ENCODE measurements at regions not wholly inside any gene's neighbourhood (a gene's known extent, or its start where the extent isn't known, plus 50 kb on each side); places are given as distances from the start of the nearest gene placed in this dataset.
"Not testable (repeated sequence)": the region's sequence is repeated elsewhere in the genome, so short reads cannot be mapped to it uniquely, and the experiment has no call there.

DNA sequence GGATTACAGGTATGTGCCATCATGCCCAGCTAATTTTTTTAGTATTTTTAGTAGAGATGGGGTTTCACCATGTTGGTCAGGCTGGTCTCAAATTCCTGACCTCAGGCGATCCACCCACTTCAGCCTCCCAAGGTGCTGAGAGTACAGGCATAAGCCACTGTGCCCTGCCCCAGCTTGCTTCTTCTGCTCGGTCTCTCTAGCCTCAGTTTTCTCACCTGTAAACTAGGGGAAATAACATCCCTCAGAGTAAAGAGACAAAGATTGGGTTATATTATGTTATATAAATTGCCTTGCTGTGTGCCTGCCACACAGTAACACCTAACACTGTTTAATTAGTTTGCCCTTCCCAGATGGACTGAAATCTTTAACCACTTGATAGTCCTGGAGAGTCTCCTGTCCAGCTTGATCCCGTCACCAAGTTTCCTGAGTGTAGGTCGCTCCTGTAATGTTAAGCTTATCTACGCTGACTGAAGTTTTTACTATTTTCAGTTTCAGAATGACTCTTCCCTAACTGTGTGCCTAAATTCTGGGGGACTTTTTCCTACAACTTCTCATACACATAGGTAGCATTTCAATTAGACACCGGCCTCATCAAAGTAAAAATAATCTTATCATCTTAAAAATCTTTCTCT is 412.7 kb upstream of the TENM3 start:
- DNase-seq = no peak

DNA sequence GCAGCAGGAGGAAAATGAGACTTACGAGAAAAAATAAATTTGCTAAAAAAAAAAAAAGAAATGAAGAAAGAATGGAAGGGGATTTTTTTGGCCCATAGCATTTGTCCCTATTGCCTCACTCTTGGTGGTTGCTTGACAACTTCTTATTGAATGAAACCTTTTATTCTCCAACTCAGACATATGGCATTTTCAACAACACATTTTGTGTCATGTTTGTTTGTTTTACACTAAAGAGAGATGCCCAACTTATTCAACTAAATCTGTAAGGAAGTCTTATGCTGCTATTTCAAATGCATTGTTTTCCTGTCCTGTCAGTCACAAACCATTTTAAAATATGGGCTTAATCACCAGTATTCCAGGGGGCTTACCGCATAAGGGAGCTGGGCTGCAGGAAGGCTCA is 409.1 kb upstream of the TENM3 start:
- no peak for DNase-seq

DNA sequence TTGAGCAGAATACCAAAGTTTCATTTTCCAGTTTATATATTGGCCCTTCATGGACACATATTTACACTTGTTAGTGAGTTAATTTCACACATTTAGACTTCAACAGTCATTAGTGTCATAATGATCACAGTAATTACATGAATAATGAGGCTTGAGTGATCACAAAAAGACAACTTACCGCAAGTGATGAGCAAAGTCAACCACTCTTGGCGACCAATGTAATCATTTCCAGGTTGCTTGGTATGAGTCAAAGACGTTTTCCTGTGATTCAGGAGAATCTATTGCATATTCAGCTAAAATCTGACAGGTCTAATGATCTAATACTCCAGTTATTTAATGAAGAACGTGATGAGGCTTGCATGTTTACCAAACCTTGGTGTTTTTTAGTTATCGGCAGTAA is 407.9 kb upstream of the TENM3 start:
- no peak for DNase-seq

DNA sequence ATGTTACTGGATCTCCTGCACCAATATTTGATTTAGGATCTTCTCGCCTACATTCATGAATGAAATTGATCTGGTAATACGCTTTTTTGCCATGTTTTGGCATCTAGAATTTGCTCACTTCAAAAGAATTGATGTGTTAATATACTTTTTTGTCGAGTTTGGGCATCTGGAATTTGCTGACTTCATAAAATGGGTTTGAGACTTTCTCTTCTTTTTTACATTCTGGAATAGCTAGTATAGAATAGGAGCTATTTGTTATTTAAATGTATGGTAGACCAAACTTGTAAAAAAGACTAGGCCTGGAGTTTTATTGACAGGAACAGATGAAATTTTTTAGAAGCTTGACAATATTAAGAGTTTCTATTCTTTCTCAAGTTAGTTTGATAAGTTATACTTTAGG is 404.9 kb upstream of the TENM3 start:
- DNase-seq = no peak

DNA sequence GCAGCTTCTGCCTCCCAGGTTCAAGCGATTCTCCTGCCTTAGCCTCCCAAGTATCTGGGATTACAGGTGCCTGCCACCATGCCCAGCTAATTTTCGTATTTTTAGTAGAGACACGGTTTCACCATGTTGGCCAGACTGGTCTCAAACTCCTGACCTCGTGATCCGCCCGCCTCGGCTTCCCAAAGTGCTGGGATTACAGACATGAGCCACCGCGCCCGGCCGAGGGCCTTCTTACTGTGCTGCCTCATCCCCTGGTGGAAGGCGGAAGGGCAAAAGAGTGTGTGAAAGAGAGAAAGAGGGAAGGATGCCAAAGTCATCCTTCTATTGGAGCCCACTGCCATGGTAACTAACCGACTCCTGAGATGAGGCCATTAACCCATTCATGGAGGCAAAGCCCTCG is 399.4 kb upstream of the TENM3 start:
- not testable (repeated sequence) for DNase-seq

DNA sequence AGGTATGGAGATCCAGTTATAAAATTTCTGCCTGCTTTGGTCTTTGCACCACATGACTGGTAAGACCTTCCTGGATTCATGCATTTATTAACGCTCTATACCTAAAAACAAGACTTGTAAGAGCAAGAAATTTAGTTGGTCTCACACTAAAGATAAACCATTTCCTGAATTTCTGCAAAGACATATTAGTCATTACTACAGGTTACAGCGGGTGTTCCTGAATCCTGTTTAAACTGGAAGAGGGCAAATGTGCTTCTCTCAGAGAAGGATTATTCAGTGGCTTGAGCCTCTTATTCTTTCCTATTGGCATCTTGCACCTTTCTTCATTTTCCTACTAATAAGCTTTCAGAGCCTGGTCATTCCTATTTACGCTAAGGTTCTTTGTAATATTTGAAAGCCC is 397.6 kb upstream of the TENM3 start:
- no peak for DNase-seq

DNA sequence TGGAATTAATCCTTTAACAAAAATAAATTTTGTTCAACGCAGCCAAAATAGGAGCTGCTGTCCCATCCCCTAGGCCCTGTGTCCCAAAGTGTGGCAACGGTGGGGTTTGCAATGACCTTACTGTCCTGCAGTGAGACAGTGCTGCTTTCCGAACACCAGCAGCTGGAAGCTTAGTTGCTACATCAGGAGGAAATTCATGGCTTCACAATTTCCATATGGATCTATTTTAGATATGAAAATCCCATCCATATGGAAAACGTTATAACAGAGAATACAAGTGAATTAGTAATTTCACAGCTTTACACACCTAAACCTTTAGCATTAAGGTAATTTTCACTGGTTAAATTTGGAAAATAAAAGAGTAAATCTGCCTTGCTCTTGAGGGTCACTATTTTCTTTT is 396.3 kb upstream of the TENM3 start:
- no peak for DNase-seq

DNA sequence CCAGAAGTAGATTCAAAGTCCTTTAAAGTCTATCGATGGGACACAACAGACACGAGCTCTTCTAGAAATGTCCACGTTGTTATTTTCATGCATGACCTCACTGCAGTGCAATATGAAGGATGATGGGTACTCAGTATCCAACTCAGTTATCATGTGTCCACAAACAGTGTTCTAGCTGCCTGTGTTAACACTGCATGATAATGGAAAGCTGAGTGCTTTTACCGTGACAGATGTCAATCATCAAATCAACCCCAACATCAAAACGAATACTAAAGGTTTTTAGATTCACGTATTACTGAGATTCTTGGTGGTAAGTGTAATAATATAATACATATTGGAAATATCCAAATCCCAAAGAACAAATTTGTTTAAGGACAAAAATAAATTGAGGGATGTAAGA is 394.8 kb upstream of the TENM3 start:
- no peak for DNase-seq

DNA sequence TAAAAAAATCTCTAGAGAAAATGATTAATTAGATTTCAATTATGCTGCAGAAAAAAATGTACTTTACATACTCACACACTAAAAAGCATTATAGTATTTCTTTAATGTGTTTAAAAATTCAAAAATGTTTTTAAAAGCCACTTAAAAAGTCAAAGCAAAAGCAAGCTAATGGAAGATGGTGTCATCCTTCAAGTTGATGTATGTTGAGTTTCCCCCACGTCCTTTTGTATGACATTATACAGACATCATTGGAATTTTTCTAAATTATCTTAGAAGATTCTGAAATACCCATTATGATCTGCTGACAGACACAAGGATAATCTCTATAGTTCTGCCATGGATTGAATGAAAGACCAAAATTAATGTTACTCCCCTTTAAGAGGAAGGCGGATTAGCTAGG is 393.7 kb upstream of the TENM3 start:
- DNase-seq = no peak

DNA sequence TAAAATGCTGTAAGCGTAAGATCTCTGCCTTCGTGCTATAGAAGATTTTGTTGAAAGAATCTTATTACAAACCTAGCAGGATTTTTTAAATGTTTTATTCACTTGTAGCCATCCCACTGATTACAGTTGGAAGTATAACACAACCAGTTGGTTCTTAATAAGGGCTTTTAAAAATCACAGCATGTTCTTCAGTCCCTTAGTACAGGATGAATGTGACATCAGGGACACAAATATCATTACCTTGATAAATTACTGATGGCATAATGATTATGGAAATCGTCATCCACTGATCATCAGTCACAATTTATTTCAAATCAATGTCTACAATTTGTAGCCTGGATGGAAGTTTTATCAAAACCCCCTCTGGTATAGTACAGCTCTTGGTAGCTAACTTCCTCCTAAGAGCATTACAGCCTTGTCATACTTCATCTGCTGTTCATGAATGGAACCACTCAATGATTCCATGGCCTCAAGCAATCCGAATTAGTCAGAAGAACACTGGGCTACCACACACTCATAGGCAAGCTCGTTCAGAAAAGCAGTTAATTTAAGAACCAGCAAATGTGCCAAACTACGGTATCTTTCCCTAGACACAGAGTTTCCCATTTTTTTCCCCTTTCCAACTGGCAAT is 389.2 kb upstream of the TENM3 start:
- DNase-seq = no peak

DNA sequence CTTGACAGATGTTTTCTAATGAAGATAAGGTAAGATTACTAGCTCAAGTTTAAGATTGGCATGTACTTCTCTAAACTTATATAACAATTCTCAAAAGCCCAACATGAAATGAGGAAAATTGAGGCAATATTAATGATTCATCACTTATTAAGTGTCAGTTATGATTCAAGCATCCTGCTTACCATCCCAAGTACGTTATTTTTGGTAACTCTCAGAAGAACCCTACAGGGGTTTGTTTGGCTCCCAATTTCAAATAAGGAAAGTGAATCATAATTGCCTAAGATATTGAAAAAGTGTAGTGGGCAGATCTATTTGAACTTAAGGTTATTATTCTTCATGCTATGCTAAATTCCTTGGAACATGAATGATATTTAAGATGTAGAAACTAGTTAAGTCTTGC is 387.9 kb upstream of the TENM3 start:
- no peak for DNase-seq

DNA sequence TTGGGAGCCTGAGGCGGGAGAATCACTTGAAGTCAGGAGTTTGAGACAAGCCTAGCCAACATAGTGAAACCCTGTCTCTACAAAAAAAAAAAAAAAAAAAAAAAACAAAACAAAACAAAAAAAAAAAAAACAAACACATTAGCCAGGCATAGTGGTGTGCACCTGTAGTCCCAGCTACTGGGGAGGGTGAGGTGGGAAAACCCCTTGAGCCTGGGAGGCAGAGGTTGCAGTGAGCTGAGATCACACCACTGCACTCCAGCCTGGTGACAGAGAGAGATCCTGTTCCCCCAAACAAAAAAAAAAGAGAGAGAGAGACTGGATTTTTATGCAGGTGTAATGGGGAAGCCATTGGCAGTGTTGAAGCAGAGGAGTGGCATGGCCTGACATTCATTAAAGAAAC is 385.7 kb upstream of the TENM3 start:
- DNase-seq = not testable (repeated sequence)

DNA sequence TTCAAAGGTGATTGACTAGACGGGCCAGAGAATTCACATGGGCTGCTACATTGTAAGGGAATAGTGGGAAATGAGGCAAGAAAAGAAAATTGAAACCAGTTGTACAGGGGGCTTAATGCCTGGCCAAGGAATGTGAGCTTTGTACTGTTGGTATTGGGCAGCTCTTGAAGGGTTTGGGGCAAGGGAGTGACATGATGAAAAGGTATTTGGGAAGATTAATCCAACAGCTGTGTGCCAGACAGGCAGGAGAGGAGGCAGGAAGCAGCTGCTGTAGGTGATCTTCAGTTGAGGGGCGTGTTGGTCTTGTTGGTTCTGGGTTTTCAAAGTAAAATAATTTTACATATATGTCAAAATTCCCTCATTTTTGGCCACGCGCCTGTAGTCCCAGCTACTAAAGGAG is 384.5 kb upstream of the TENM3 start:
- DNase-seq = no peak

DNA sequence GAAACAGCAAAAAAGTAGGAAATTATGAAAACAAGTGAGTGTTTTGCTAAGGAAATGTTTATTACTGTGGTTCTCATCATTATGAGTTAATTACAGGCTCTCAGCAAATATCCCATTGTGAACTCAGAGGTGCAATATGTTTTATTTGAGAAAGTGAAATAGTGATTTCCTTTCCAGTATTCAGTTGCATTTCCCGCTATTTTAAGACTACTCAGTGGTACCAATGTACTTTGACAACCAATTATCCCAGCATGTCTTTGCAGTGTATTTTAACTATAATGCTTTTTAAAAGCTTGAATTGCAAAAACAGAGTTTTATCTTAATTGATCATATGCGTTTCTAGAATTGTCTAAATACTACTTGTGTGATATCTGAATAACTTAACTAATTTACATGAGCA is 383.8 kb upstream of the TENM3 start:
- no peak for DNase-seq

DNA sequence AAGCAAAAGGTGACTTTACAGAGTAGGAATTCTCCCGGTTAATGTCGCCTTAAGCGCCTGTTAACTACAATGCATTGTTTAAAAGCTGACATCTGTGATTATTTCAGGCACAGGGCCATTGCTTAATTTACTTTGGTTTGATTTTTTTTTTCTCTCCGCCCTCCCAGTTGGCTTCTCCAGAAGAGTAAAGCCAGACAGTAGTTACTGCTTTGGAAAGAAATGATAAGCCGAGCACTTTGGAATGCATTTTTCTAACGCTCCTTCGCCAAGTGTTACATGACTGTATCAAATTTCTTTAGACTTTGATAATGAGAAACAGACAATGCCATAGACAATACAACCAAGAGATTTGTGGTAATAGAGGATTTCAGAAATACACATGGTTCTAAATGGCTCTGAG is 383.0 kb upstream of the TENM3 start:
- DNase-seq = no peak

DNA sequence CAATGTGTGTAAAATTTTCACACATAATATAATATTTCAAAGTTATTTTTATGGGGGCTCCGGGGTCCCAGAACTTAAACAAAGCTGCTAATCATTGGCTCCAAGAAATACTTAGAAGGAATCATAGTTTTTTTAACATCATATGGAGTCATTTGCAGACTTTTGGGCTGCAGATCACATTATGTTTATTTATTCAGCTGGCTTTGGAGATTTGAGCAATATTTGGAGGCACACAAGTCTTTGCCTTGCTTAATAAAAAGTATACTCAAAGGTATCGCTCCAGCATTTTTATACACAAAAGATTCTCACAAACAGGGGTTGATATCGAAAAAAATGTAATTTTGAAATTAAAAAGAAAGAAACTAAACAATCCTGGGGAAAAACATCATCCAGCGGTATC is 382.5 kb upstream of the TENM3 start:
- DNase-seq = no peak

DNA sequence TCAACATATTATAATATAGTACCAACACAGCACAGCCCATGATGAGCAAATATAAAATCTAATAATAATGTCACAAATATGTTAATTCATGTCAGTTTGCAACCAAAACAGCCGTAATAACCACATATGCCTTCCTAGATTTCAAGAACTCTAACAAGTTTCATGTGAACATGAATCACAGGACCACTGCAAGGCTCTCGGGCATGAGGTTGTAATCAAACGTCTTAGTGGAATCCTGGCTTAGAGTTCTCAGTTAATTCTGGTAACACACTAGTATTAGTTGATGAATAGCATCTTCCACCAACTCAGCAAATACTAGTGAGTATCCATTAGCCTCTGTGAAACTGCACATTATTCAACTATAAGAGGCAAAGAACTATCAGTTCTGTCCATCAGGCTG is 379.3 kb upstream of the TENM3 start:
- no peak for DNase-seq

DNA sequence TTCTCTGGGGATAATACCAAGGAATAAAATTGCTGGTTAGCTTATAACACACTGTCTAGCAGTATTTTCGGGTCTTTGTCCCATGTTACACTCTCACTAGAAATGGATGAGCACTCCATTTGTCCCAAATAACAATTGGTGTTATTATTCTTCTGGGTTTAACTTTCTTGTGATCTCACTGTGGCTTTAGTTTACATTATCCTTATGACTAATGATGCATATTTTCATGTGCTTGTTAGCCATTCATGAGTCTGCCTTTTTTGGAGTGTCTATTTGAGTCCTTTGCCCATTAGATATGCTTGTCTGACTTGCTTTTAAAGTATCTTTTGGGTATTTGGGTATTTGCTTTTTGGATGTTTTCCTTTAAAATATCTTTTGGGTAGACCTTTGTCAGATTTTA is 372.9 kb upstream of the TENM3 start:
- DNase-seq = no peak

DNA sequence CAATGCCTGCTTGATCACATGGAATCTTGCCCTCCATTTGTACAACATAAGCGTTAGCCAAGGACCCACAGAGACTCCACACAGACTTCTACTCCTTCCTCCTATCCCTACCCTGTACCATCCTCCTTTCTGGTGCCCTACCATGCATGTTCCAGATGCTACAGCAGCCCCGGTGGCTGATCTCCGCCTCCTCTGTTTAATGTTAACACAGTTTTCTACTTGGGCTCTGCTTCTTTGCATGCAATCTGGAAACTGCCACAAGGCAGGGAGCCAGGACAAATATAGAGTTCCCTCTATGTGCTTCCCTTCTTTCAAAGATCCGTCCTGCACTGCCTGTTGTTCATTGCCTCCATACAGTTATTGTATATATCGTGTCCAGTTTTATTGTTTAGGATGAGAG is 368.6 kb upstream of the TENM3 start:
- no peak for DNase-seq

DNA sequence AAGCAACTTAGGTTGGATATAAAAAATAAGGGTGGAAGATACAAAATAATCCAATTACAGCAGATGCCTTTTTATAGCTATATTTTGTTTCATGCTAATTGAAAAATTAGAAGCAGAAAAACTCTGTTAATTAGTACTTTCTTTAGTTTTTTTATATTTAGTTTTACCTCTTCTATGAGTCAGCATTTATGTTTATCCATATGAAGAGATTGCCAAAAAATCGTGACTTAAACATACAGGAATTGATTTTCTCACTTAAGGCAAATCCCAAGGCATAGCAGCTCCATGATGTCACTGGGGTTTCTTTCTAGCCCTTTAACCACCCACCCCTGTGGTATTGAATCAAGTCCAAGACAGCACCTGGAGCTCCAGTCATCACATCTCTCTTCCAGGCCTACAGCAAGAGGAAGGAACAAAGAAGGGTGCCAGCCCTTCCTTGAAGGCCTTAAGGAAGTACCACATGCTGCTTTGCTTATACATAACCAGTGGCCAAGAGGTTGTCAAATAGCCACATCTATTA is 365.8 kb upstream of the TENM3 start:
- no peak for DNase-seq

DNA sequence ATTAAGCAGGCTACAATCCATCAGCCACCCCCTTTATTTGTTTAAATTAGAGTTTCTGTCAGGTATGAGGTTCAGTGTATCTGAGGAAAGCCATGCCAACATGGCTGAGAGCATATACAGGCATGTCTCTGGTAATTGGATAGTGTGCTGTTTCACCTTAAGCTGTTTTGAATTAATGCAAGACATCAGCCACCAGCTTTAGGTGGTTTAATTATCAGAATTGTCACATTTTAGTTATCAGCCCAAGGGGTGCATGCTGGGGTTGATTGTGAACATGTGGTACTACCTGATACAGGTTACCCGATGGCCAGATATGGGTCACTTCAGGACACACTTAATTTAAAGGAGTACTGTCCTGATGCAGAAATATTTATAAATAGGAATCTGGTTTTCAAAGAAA is 353.2 kb upstream of the TENM3 start:
- DNase-seq = no peak

DNA sequence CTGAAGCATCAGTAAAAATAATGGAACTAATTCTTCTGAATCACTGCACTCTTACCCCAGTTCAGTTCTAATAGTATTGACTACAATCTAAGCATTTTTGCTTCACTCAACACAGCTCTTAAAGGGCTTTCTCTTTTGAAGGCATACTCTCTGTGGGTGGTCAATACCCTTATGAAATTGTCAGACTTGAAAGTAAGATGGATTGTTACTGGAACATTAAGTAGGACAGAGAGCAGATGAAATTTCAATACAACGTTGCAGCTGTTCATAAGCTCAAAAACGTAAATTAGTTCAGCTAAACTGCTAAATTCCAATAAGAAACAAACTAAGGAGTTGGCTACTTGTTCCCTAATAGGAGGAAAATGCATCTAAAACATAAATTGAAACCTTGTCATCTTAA is 352.3 kb upstream of the TENM3 start:
- DNase-seq = no peak

DNA sequence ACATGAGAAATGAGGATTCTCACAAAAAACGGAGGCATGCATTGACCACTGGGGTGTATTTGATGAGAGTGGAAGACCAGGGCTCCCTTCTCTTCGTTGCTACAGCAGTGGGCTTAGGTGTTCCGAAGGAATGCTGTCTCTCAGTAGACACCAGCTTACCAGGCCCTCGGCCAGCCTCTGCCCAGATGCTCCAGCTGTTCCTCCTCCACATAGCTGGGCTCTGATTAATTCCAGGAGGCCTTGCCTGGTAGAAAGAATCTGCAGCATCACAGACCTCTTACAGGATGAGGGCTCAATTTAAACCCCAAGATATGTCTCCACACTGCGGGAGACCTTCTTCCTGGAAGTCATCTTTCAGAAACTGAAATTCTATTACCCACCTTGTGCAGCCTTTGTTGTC is 346.6 kb upstream of the TENM3 start:
- no peak for DNase-seq

DNA sequence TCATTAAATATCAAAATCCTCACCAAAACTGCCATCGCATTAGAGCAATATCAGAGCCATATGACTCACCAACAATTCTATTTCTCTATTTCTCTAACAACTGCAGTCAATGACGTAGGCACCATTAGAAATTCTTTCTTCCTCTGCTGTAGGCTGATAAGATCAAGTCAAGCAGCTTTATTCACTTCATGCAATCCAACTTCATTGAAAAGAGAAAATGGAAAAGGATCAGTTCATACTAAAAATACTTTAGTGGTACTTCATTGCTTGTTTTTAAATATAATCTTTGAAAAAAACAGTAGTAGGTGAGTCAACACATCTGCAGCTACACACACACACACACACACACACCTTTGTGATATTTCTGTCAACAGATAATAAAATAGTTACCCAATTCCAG is 345.3 kb upstream of the TENM3 start:
- no peak for DNase-seq

DNA sequence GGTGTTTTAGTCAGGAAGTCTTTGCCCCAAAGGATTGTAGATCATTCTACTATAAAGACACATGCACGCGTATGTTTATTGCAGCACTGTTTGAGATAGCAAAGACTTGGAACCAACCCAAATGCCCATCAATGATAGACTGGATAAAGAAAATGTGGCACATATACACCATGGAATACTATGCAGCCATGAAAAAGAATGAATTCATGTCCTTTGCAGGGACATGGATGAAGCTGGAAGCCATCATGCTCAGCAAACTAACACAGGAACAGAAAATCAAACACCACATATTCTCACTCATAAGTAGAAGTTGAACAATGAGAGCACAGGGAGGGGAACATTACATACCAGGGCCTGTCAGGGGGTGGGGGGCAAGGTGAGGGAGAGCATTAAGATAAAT is 340.8 kb upstream of the TENM3 start:
- not testable (repeated sequence) for DNase-seq

All from CD4-positive, alpha-beta T cell treated with Interleukin-4 for 1 hour (primary cell).